OCI-LY3 (cell line): ENCODE measurements at regions not wholly inside any gene's neighbourhood (a gene's known extent, or its start where the extent isn't known, plus 50 kb on each side); places are given as distances from the start of the nearest gene placed in this dataset.

ENCODE experiments used
- CTCF ChIP-seq: fragments of 200-600, 300-600 bp; sonication (generic); IDR thresholded peaks from 2 replicates; pipeline ENCODE4 v1.5.1; 2014; ENCODE audit warnings: antibody characterized with exemption, low read length, low read depth
- EZH2phosphoT487 ChIP-seq: fragments of 200-600 bp; shearing (Covaris generic); IDR thresholded peaks from 2 replicates; pipeline ENCODE4 v1.6.1; 2018; ENCODE audit warnings: antibody characterized with exemption, mixed run types, low read depth

GRCh38 chrX:27918799-27919198, 62.5 kb downstream of the DCAF8L1 start:
- TF ChIP-seq CTCF, result peak; percentile 55
- no peak for TF ChIP-seq EZH2phosphoT487
